Breast epithelium (tissue), 3 donors: ENCODE measurements at regions not wholly inside any gene's neighbourhood (a gene's known extent, or its start where the extent isn't known, plus 50 kb on each side); places are given as distances from the start of the nearest gene placed in this dataset.

Source experiments
- CTCF ChIP-seq, 3 donors: fragments of 450-650 bp; IDR thresholded peaks; one replicate each; pipeline ENCODE4 v1.5.1; 2016 to 2017; ENCODE audit warnings: antibody characterized with exemption in 3 of 3, mild to moderate bottlenecking in 3 of 3, moderate library complexity in 3 of 3
- POLR2A ChIP-seq: fragments of 450-650 bp; IDR thresholded peaks from one replicate; pipeline ENCODE4 v1.6.1; 2016; ENCODE audit warnings: antibody characterized with exemption, mild to moderate bottlenecking, moderate library complexity
- POLR2AphosphoS5 ChIP-seq, 3 donors: sonication (generic); formaldehyde crosslinking; IDR thresholded peaks; one replicate each; pipeline ENCODE4 v1.6.1; 2017; ENCODE audit warnings: antibody characterized with exemption in 3 of 3

GRCh38 chr3:81393251-81393650, 368.2 kb downstream of the GBE1 start:
- TF ChIP-seq CTCF (IDR thresholded peaks at IDR 0.05) (no peak), POLR2A (no peak), POLR2AphosphoS5 (IDR thresholded peaks at IDR 0.05) (no peak)
